Esophagus muscularis mucosa (tissue), 4 donors: ENCODE measurements at regions not wholly inside any gene's neighbourhood (a gene's known extent, or its start where the extent isn't known, plus 50 kb on each side); places are given as distances from the start of the nearest gene placed in this dataset.

ENCODE experiments used
- DNase-seq: peaks from one replicate; pipeline ENCODE4 v3.0.0-alpha.2; 2017; ENCODE audit errors: extremely low spot score
- H3K27ac ChIP-seq, 4 donors: fragments of 200-600 bp; sonication (generic); replicated peaks in 1 of 4; 1 replicate in 3 of 4; 2 replicates in 1 of 4; pipeline ENCODE4 v1.5.1; 2016 to 2019; ENCODE audit warnings: mild to moderate bottlenecking in 1 of 4
- H3K27me3 ChIP-seq, 4 donors: fragments of 200-600 bp; sonication (generic); one replicate each; pipeline versions ENCODE4 v1.5.1 to v1.6.0; 2016 to 2019
- H3K36me3 ChIP-seq, 4 donors: fragments of 200-600 bp; sonication (generic); one replicate each; pipeline ENCODE4 v1.5.1; 2016 to 2019
- H3K4me1 ChIP-seq, 4 donors: fragments of 200-600 bp; sonication (generic); one replicate each; pipeline ENCODE4 v1.5.1; 2016 to 2019
- H3K4me3 ChIP-seq, 4 donors: fragments of 200-600 bp; sonication (generic); 1 replicate in 2 of 4; 2 replicates in 2 of 4; pipeline ENCODE4 v1.5.1; 2016 to 2019; ENCODE audit warnings: mild to moderate bottlenecking in 4 of 4, moderate library complexity in 1 of 4
- H3K9me3 ChIP-seq, 4 donors: fragments of 200-600 bp; sonication (generic); 1 replicate in 3 of 4; 2 replicates in 1 of 4; pipeline ENCODE4 v1.5.1; 2016 to 2019
- EP300 ChIP-seq: sonication (generic); formaldehyde crosslinking; IDR thresholded peaks from one replicate; pipeline ENCODE4 v1.6.1; 2017; ENCODE audit warnings: antibody characterized with exemption
- POLR2A ChIP-seq: fragments of 450-650 bp; IDR thresholded peaks from one replicate; pipeline ENCODE4 v1.6.1; 2017; ENCODE audit warnings: antibody characterized with exemption, moderate library complexity, mild to moderate bottlenecking, low read depth
- POLR2AphosphoS5 ChIP-seq, 2 donors: sonication (generic); formaldehyde crosslinking; IDR thresholded peaks; one replicate each; pipeline ENCODE4 v1.6.1; 2017; ENCODE audit warnings: antibody characterized with exemption in 2 of 2
- WGBS: methylation state at CpG from one replicate; pipeline ENCODE4 v1.1.5; 2018; 5-methylcytosine and 5-hydroxymethylcytosine counted together
- intact Hi-C: fragments of 100-400 bp; cut with DNase I; formaldehyde crosslinking; loops from one replicate; pipeline ENCODE4 v1.15.1; 2023
- TF ChIP-seq, protein P1 (sequence below), 3 experiments: fragments of 200-600 bp in 2 of 3; fragments of 450-650 bp in 1 of 3; sonication (generic) in 2 of 3; IDR thresholded peaks; one replicate each; pipeline ENCODE4 v1.5.1; 2017 to 2019; ENCODE audit warnings: antibody characterized with exemption in 3 of 3, mild to moderate bottlenecking in 2 of 3, moderate library complexity in 1 of 3

- no peaks in the 10 kb centered on the region for H3K4me1 ChIP-seq
- intact Hi-C loops, result no loop called here
- H3K4me3 ChIP-seq, result no peak overlapping the region
- H3K27me3 ChIP-seq, result no peaks in the 10 kb centered on the region
- WGBS, result 89% methylated on average over 1 of the region's 1 CpG
- TF ChIP-seq POLR2AphosphoS5 (IDR thresholded peaks at IDR 0.05), result no peak
- TF ChIP-seq EP300, result no peak
- no peak for TF ChIP-seq POLR2A
- TF ChIP-seq, protein P1, sequence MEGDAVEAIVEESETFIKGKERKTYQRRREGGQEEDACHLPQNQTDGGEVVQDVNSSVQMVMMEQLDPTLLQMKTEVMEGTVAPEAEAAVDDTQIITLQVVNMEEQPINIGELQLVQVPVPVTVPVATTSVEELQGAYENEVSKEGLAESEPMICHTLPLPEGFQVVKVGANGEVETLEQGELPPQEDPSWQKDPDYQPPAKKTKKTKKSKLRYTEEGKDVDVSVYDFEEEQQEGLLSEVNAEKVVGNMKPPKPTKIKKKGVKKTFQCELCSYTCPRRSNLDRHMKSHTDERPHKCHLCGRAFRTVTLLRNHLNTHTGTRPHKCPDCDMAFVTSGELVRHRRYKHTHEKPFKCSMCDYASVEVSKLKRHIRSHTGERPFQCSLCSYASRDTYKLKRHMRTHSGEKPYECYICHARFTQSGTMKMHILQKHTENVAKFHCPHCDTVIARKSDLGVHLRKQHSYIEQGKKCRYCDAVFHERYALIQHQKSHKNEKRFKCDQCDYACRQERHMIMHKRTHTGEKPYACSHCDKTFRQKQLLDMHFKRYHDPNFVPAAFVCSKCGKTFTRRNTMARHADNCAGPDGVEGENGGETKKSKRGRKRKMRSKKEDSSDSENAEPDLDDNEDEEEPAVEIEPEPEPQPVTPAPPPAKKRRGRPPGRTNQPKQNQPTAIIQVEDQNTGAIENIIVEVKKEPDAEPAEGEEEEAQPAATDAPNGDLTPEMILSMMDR (IDR thresholded peaks at IDR 0.05), result no peak
- no peaks in the 10 kb centered on the region for H3K36me3 ChIP-seq
- no peak overlapping the region for H3K27ac ChIP-seq
- no peak for DNase-seq
- H3K9me3 ChIP-seq, result peaks cover 0 to 12% (median 4%) of the 10 kb centered on the region in 4 donors
These were observed 52.2 kb upstream of the PAX3 start for GRCh38 chr2:222351035-222351434.

- Histone ChIP-seq H3K4me1 (no peaks in the 10 kb centered on the region), H3K36me3 (no peaks in the 10 kb centered on the region), H3K4me3 (no peak overlapping the region), H3K27ac (no peak overlapping the region), H3K27me3 (no peaks in the 10 kb centered on the region), H3K9me3 (peaks cover 0 to 12% (median 4%) of the 10 kb centered on the region in 4 donors)
- TF ChIP-seq EP300, result no peak
- TF ChIP-seq POLR2AphosphoS5 (IDR thresholded peaks at IDR 0.05), result no peak
- TF ChIP-seq, protein P1 (IDR thresholded peaks at IDR 0.05), result no peak
- TF ChIP-seq POLR2A, result no peak
- no peak for DNase-seq
- intact Hi-C loops, result no loop called here
- whole genome bisulfite sequencing, result 67% methylated on average over 4 of the region's 4 CpGs
These were observed 54.2 kb upstream of the PAX3 start for GRCh38 chr2:222352981-222353380.

- intact Hi-C loops, result no loop called here
- Histone ChIP-seq H3K4me3 (no peak overlapping the region), H3K27me3 (no peaks in the 10 kb centered on the region), H3K36me3 (no peaks in the 10 kb centered on the region), H3K27ac (no peak overlapping the region), H3K9me3 (peaks cover 0 to 12% (median 4%) of the 10 kb centered on the region in 4 donors), H3K4me1 (no peaks in the 10 kb centered on the region)
- 53% methylated on average over 3 of the region's 3 CpGs for WGBS
- DNase-seq, result no peak
- no peak for TF ChIP-seq EP300
- TF ChIP-seq, protein P1 (IDR thresholded peaks at IDR 0.05), result no peak
- no peak for TF ChIP-seq POLR2AphosphoS5 (IDR thresholded peaks at IDR 0.05)
- TF ChIP-seq POLR2A, result no peak
These were observed 55.2 kb upstream of the PAX3 start for GRCh38 chr2:222353993-222354392.

GRCh38 chr2:222355860-222356259 is 57.1 kb upstream of the PAX3 start:
- DNase-seq, result no peak
- intact Hi-C loops, result no loop called here
- Histone ChIP-seq H3K9me3 (peaks cover 0 to 12% (median 4%) of the 10 kb centered on the region in 4 donors), H3K27me3 (no peaks in the 10 kb centered on the region), H3K27ac (no peak overlapping the region), H3K4me3 (no peak overlapping the region), H3K36me3 (no peaks in the 10 kb centered on the region), H3K4me1 (no peaks in the 10 kb centered on the region)
- TF ChIP-seq, protein P1 (IDR thresholded peaks at IDR 0.05), result no peak
- TF ChIP-seq EP300, result no peak
- TF ChIP-seq POLR2A, result no peak
- no peak for TF ChIP-seq POLR2AphosphoS5 (IDR thresholded peaks at IDR 0.05)

GRCh38 chr2:222357930-222358329 is 59.1 kb upstream of the PAX3 start:
- no peak for TF ChIP-seq EP300
- Histone ChIP-seq H3K9me3 (no peaks in the 10 kb centered on the region), H3K36me3 (no peaks in the 10 kb centered on the region), H3K4me1 (no peaks in the 10 kb centered on the region), H3K27me3 (no peaks in the 10 kb centered on the region), H3K4me3 (no peak overlapping the region), H3K27ac (no peak overlapping the region)
- no peak for DNase-seq
- WGBS, result 39% methylated on average over 1 of the region's 1 CpG
- intact Hi-C loops, result no loop called here
